NCI-H2107 treated with DMSO at 0.1 percent for 48 hours (cell line): ENCODE measurements at regions not wholly inside any gene's neighbourhood (a gene's known extent, or its start where the extent isn't known, plus 50 kb on each side); places are given as distances from the start of the nearest gene placed in this dataset.
A peak's percentile ranks its signal among the peaks of the same experiment; 100 is the strongest.
"Not testable (repeated sequence)": the region's sequence is repeated elsewhere in the genome, so short reads cannot be mapped to it uniquely, and the experiment has no call there.

Experiments
- DNase-seq: peaks from one replicate; lab custom pipeline; 2025; ENCODE audit not compliant: unreplicated experiment; lab: John Stamatoyannopoulos, UW

DNA sequence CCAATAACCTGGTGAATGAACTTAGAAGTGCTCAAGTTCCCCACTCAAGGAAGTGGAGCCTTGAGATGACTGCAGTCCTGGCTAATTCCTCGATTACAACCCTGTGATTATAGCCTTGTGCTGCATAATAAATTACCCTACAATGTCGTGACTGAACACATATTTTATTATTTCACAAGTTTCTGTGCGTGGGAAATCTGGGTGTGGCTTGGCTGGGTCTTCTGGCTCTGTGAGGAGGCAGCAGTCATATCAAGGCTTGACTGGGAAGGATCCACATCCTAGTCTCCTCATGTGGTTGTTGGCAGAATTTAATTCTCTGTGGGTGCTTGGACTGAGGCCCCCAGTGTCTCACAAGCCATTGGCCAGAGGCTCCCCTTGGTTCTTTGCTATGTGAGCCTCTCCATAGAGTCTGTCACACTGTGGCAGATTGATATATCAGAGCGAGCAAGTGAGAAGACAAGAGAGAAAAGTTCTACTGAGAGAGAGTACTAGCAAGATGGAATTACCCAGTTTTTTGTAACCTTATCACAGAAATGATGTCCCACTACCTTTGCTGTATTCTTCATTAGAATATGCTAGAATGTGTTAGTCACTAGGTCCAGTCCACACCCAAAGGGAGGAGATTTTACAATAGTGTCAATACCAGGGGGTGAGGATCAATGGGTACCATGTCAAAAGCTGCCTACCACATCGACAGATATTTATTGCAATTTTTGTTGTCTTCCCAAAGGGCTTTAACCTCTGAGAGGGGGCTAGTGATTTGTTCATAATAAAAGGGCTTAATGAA, 102.8 kb upstream of the TBC1D5 start:
- no peak for DNase-seq

GRCh38 chr3:17844236-17844635, 101.8 kb upstream of the TBC1D5 start:
- DNase-seq: no peak

GRCh38 chr3:17841190-17841828, 98.9 kb upstream of the TBC1D5 start:
- peak; percentile 0 for DNase-seq

- DNase-seq: no peak
These were observed 98.2 kb upstream of the TBC1D5 start for GRCh38 chr3:17840651-17841050.

GRCh38 chr3:17840126-17840525, 97.7 kb upstream of the TBC1D5 start:
- no peak for DNase-seq

DNA sequence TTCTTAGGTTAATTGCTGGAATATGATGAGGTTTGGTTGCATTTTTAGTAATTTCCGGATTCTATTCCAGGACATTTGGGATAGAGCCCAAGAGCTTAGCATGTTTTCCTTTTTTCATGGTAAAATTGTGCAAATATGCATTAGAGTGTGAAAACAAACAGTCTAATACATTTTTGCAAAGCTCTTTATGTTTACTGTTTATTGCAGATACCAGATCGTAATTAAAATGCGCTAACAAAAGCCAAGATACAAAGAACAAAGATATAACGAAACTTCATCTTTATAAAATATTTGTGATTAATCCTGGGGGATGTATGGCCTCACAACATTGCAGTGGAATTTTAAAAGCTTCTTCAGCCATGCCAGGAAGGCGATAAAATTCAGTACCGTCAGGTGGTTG, 94.5 kb upstream of the TBC1D5 start:
- no peak for DNase-seq

DNA sequence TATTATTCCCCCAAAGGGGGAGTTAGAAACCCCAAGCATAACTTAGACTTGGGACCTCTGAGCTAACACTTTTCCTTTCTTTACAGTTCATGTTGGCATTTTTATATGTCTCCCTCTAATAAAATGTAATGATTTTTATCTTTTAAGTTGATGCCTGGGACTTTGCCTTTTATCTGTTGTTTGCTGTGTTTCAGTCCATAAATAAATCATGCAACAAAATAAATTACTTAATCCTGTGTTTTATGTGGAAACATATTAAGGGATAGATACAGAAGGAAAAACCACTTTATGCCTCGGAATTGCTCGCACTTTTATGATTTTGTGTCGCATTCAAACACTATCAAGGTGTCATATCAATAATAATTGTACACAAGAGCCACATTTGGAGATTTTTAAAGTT, 93.7 kb upstream of the TBC1D5 start:
- no peak for DNase-seq

DNA sequence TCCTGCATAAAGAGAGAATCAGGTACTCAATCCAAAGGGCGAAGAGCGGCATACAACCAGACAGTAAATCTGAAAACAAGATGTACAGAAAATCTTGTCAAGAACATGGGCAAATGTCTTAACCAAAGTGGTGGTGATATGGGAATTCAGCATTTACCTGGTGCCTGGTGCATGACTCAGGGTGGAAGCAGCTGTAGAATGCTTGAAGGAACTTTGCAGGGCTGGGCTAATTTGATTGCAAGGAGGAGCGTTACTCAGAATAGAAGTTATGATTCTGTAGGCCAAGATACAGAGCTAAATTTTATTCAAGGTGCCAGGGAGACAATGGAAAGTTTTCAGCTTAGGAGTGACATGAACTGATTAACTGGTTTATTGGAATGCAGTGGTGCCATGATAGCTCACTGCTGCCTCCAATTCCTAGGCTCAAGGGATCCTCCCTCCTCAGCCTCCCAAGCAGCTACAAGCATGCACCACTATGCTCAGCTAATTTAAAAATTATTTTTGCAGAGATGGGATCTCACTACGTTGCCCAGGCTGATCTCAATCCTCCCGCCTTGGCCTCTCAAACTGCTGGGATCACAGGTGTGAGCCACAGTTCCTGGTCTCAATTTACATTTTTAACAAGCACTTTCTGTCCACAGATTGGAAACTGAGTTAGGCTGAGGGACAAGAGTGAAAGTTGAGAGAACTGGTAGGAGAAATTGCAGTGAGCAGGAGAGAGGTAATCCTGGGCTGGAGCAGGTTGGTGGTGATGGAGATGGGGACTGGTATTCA, 91.5 kb upstream of the TBC1D5 start:
- no peak for DNase-seq

- no peak for DNase-seq
These were observed 89.6 kb upstream of the TBC1D5 start for GRCh38 chr3:17832016-17832415.

DNA sequence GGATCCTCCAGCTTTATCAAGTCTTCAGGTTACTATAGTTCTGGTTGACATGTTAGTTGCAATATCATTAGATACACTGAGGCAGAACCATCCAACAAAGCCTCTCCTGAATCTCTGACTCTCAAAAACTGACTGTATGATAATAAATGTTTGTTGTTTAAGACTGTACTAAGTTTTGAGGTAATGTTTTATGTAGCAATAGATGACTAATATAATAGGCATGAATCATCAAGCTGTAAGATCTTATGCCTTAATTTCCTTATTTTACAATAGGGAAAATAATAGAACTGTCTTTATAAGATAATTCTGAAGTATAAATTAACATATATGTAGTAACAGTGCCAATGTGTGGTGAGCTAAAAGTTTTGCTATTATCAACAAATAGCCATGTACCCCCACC, 88.9 kb upstream of the TBC1D5 start:
- no peak for DNase-seq

GRCh38 chr3:17830788-17831187, 88.4 kb upstream of the TBC1D5 start:
- no peak for DNase-seq

GRCh38 chr3:17828388-17828787, 86.0 kb upstream of the TBC1D5 start:
- DNase-seq: no peak

- DNase-seq: no peak
These were observed 82.9 kb upstream of the TBC1D5 start for GRCh38 chr3:17825298-17825697.

DNA sequence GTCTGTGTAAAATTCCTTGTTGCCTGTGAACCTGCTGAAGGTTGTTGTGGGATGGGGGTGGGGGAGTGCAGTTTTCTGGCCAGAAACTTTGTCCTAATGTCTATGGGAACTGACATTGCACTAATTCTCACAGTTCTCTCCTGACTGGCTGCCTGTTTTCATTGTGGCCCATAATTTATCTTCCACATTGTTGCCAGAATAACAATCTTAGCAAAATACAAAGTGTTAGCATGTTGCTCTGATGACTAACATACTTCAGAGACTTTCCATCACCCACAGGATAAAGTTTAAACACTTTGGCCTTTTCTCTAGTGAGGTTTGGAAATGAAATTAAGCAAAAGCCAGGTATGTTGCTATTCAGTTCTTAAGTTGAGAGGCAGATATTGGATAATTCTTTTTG, 81.4 kb upstream of the TBC1D5 start:
- no peak for DNase-seq

DNA sequence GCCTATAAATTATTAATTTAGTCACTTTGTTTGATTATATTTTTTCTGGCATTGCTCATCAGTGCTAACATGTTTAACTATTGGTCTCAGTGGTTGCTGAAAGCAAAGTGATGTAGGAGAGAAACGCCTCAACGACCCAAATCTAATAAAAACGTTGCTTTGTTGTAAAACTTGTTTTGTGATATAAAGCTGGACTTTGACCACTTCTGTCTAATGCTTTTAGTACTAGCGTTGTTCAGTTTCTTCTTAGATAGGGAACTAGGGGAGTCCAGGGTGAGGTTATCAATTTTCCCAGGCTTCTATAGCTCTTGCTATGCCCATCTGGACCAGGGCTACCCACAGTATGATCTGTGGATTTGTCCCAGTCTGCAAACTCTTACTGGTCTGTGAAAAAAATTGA, 80.6 kb upstream of the TBC1D5 start:
- no peak for DNase-seq

- no peak for DNase-seq
These were observed 78.3 kb upstream of the TBC1D5 start for GRCh38 chr3:17820704-17821103.

DNA sequence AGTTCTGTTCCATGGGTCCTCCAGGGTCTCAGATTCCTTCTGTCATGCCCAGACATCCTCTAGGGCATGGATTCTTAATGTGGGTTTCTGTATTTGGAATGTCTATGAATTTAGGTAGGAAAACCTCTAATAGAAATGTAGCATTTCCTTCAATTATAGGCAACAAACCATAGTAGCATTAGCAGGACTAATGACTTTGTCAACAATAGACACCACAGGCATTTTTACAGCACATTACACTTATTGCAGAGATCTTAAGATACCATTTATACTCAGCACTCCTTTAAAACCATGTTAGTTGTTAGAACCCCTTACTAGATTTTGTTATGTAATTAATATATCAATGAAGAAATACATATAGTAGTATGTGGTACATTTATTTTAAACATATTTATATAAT, 77.8 kb upstream of the TBC1D5 start:
- no peak for DNase-seq

GRCh38 chr3:17817973-17818372, 75.5 kb upstream of the TBC1D5 start:
- DNase-seq: not testable (repeated sequence)

DNA sequence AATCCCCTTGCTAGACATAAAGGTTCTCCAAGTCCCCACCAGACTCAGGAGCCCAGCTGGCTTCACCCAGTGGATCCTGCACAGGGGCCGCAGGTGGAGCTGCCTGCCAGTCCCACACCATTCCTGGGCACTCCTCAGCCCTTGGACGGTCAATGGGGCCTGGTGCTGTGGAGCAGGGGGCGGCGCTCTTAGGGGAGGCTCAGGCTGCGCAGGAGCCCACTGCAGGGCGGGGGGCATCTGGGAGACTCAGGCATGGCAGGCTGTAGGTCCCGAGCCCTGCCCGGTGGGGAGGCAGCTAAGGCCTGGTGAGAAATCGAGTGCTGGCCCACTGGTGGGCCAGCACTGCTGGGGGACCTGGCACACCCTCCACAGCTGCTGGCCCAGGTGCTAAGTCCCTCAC, 75.1 kb upstream of the TBC1D5 start:
- no peak for DNase-seq

GRCh38 chr3:17816839-17817238, 74.4 kb upstream of the TBC1D5 start:
- DNase-seq: not testable (repeated sequence)

- DNase-seq: not testable (repeated sequence)
These were observed 69.9 kb upstream of the TBC1D5 start for GRCh38 chr3:17812328-17812727.

DNA sequence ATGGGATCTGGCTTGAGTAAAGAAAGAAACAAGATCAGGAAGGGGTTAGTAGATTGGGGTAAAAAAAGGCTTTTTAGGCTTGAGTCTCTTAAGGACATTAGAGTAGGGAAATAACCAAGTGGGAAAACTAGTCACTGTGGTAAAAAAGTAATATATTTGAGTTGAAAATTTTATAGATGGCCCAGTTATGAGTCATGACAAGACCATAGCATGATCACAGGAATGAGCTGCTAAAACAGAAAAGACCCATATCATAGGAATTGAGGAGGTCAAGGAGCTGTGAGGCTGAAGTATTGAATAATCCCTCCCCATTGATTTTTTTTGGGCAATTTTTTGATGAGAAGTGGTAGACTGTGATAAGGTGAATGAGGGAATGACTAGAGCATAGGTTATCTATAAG, 69.2 kb upstream of the TBC1D5 start:
- no peak for DNase-seq
